ENCODE measurements at regions not wholly inside any gene's neighbourhood (a gene's known extent, or its start where the extent isn't known, plus 50 kb on each side); places are given as distances from the start of the nearest gene placed in this dataset.

DNA sequence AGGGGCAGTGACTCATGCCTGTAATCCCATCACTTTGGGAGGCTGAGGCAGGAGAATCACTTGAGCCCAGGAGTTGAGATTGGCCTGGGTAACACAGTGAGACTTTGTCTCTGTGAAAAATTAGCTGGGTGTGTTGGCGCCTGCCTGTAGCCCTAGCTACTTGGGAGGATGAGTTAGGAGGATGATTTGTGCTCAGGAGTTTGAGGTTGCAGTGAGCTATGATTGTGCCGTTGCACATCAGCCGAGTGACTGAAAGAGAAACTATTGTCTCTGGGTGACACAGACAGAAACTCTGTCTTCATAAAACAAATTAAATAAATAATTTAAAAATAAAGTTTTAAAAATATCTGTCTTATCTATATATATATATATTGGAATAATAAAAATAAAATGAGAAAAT, 1844.6 kb upstream of the PIK3C3 start (continued):
- TF ChIP-seq, protein P1, sequence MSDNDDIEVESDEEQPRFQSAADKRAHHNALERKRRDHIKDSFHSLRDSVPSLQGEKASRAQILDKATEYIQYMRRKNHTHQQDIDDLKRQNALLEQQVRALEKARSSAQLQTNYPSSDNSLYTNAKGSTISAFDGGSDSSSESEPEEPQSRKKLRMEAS (IDR thresholded peaks at IDR 0.05), result no peak
- TF ChIP-seq EP300 (IDR thresholded peaks at IDR 0.05; ENCODE audit: borderline replicate concordance in 1 of 2, low read depth in 2 of 2, low read length in 2 of 2) (no peak), SP4 (IDR thresholded peaks at IDR 0.05; ENCODE audit: low read length) (no peak), NANOG (IDR thresholded peaks at IDR 0.05; ENCODE audit: insufficient read depth, low read depth, low read length, poor library complexity, severe bottlenecking) (no peak), KDM4A (IDR thresholded peaks at IDR 0.05; ENCODE audit: low read depth, low read length, severe bottlenecking) (no peak), TBP (IDR thresholded peaks at IDR 0.05; ENCODE audit: low read depth, low read length) (no peak), RBBP5 (IDR thresholded peaks at IDR 0.05; ENCODE audit: borderline replicate concordance, low read depth, low read length) (no peak)

Measured in H1 (cell line).